ENCODE measurements at regions not wholly inside any gene's neighbourhood (a gene's known extent, or its start where the extent isn't known, plus 50 kb on each side); places are given as distances from the start of the nearest gene placed in this dataset.

DNA sequence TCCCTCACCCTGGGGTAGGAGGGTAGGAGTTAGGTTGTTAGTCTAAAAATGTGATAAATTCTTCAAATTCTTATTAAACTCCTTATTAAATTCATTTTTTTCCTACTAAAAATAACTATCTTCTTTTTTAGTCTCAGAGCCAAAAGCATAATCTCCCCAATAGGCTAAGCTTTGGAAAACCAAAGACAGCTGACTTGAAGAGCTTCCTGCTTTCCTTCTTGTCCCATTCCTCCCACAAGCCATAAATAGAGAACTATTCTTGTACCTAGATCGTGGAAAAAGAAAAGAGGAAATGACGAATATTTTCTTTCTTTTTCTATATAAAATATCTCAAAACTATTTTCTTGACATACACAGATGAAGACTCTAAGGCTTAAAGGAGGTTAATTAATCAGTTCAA lies 486.9 kb downstream of the CDH8 start:
- Histone ChIP-seq H3K4me3 (replicated peaks; ENCODE audit: low read depth, low read length) (no peak overlapping the region), H3K27me3 (replicated peaks; ENCODE audit: control insufficient read depth, insufficient read depth, low read length) (no peaks in the 10 kb centered on the region), H3K36me3 (ENCODE audit: control insufficient read depth, insufficient read depth, low read length) (no peaks in the 10 kb centered on the region)
- no peak for DNase-seq (ENCODE audit: extremely low read depth, insufficient read length)
- TF ChIP-seq CTCF (IDR thresholded peaks at IDR 0.05; ENCODE audit: insufficient read depth, low read length, poor library complexity, severe bottlenecking) = no peak

DNA sequence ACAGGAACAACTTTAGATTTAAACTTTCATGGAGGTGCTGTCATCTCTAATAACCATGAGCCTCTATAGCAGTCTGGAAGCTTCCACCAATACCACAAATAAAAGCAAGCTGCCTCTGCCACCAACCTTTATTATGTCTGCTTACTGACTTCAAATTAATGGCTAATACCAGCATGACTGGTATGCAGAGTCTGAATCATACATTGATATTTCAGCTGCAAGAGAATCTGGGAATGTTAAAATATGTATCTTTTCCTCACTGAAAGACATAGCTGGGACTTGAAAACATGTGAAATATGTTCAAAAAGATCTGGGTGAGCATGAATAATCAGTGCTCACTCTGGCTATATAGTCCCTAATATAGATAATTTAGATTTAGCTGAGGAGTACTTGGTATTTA lies 488.6 kb downstream of the CDH8 start:
- Histone ChIP-seq H3K4me3 (replicated peaks; ENCODE audit: low read depth, low read length) (no peak overlapping the region), H3K27me3 (replicated peaks; ENCODE audit: control insufficient read depth, insufficient read depth, low read length) (no peaks in the 10 kb centered on the region), H3K36me3 (ENCODE audit: control insufficient read depth, insufficient read depth, low read length) (no peaks in the 10 kb centered on the region)
- no peak for TF ChIP-seq CTCF (IDR thresholded peaks at IDR 0.05; ENCODE audit: insufficient read depth, low read length, poor library complexity, severe bottlenecking)
- no peak for DNase-seq (ENCODE audit: extremely low read depth, insufficient read length)

- DNase-seq (ENCODE audit: extremely low read depth, insufficient read length) = no peak
- Histone ChIP-seq H3K27me3 (replicated peaks; ENCODE audit: control insufficient read depth, insufficient read depth, low read length) (no peaks in the 10 kb centered on the region), H3K36me3 (ENCODE audit: control insufficient read depth, insufficient read depth, low read length) (no peaks in the 10 kb centered on the region), H3K4me3 (replicated peaks; ENCODE audit: low read depth, low read length) (no peak overlapping the region)
- TF ChIP-seq CTCF (IDR thresholded peaks at IDR 0.05; ENCODE audit: insufficient read depth, low read length, poor library complexity, severe bottlenecking) = no peak
Observed at GRCh38 chr16:61544165-61544564, 492.1 kb downstream of the CDH8 start.

DNA sequence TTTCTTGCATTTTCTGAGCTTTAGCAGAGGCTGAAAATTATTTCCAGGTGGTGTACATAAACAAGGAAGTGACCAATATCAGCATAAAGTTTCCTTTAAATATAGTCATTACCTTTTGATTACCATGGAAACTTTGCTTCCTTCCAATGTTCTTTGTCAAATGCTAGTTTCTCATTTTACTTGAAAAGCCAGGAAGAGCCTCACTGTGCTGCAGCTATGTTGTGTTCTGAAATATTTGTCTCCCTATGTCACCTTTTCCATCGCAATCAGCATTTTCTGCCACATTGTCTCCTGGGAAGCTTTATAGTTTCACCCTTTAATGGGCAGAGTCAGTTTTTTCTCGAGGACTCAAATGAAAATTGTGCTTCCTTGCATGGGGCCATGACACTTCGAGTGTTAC lies 496.0 kb downstream of the CDH8 start:
- Histone ChIP-seq H3K27me3 (replicated peaks; ENCODE audit: control insufficient read depth, insufficient read depth, low read length) (no peaks in the 10 kb centered on the region), H3K4me3 (replicated peaks; ENCODE audit: low read depth, low read length) (no peak overlapping the region), H3K36me3 (ENCODE audit: control insufficient read depth, insufficient read depth, low read length) (no peaks in the 10 kb centered on the region)
- no peak for TF ChIP-seq CTCF (IDR thresholded peaks at IDR 0.05; ENCODE audit: insufficient read depth, low read length, poor library complexity, severe bottlenecking)
- no peak for DNase-seq (ENCODE audit: extremely low read depth, insufficient read length)

DNA sequence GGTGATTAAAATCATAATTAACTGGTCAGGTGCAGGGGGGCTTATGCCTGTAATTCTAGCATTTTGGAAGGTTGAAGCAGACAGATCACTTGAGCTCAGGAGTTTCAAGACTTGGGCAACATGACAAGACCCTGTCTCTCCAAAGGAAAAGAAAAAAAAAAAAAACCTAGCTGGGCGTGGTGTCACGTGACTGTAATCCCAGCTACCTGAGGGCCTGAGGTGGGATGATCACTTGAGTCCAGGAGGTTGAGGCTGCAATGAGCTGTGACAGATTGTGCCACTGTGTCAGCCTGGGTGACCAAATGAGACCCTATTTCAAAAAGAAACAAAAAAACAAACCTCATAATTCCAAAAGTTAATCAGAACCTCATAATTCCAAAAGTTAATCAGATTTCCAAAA lies 505.5 kb downstream of the CDH8 start:
- Histone ChIP-seq H3K36me3 (ENCODE audit: control insufficient read depth, insufficient read depth, low read length) (no peaks in the 10 kb centered on the region), H3K27me3 (replicated peaks; ENCODE audit: control insufficient read depth, insufficient read depth, low read length) (no peaks in the 10 kb centered on the region), H3K4me3 (replicated peaks; ENCODE audit: low read depth, low read length) (no peak overlapping the region)
- no peak for DNase-seq (ENCODE audit: extremely low read depth, insufficient read length)
- TF ChIP-seq CTCF (IDR thresholded peaks at IDR 0.05; ENCODE audit: insufficient read depth, low read length, poor library complexity, severe bottlenecking) = no peak

GRCh38 chr16:61500851-61501250 lies 535.4 kb downstream of the CDH8 start:
- no peaks in the 10 kb centered on the region for H3K36me3 ChIP-seq (ENCODE audit: control insufficient read depth, insufficient read depth, low read length)
- H3K4me3 ChIP-seq (replicated peaks; ENCODE audit: low read depth, low read length) = no peak overlapping the region
- H3K27me3 ChIP-seq (replicated peaks; ENCODE audit: control insufficient read depth, insufficient read depth, low read length) = no peaks in the 10 kb centered on the region
- no peak for TF ChIP-seq CTCF (IDR thresholded peaks at IDR 0.05; ENCODE audit: insufficient read depth, low read length, poor library complexity, severe bottlenecking)
- DNase-seq (ENCODE audit: extremely low read depth, insufficient read length) = no peak

Data from GM06990 (cell line).